GM18870 (cell line): ENCODE measurements at regions not wholly inside any gene's neighbourhood (a gene's known extent, or its start where the extent isn't known, plus 50 kb on each side); places are given as distances from the start of the nearest gene placed in this dataset.

Experiments used
- ATAC-seq: cut with Tn5 transposase; IDR thresholded peaks from one replicate; pipeline ENCODE4 v1.9.1; 2021; ENCODE audit warnings: moderate library complexity; ENCODE audit not compliant: unreplicated experiment

DNA sequence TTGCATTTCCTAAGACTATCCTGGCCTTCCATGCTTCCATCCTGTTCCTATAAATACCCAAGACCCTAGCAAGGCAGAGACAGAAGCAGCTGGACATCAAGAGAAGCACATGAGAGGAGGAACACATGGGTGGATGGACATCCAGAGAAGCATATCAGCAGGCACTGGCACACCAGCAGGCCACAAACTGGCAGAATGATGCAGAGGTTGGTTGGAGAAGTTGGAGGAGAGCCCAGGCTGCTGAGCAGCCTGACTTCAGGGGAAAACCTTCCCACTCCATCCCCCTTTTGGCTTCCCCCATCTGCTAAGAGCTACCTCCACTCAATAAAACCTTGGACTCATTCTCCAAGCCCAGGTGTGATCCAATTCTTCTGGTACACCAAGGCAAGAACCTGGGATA lies 332.5 kb downstream of the FRK start:
- no peak for ATAC-seq

DNA sequence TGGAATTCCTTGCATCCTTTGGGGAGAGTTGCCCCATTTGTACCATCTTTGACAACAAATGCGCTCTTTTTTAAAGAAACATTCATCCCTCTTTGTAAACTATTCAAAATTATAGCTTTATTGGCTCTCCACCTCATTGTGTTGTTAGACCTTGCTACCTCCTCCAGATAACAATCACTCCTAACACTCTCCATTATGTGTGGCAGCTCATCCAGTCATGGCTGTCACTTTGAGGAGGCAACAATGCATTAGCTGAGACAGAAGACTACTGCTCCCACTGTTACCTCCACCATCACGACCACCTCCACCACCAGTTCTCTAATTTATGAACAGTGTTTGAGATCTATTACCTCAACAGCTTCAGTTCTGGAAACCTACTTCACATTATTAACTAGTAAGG lies 339.1 kb downstream of the FRK start:
- no peak for ATAC-seq

DNA sequence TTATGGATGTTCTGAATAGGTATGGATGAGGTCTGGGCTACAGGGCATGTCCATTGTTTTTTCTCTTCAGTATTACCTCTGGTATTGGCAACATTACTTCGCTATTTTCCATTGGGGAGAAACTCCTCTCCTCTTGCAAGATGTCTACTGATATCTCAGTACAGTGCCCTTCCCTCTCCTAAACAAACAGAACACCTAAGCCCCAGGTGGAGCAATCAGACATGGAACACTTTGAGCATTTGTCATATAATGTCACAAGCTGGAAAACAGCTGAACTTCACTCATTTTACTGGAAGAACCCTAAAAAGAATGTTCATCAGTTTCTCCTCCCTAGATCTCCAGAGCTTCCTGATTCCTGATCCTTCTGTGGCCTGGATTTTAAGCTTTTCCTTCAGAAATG lies 339.8 kb downstream of the FRK start:
- ATAC-seq: no peak

DNA sequence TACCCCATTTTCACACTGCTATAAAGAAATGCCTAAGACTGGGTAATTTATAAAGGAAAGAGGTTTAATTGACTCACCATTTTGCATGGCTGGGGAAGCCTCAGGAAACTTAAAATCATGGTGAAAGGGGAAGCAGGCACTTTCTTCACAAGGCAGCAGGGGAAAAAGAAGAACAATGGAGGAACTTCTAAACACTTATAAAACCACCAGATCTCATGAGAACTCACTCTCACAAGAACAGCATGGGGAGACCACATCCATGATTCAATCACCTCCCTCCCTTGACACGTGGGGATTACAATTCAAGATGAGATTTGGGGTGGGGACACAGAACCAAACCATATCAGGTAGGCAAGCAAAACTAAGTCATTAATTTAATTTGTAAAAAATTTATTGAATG lies 343.2 kb downstream of the FRK start:
- peak; percentile 22 for ATAC-seq

DNA sequence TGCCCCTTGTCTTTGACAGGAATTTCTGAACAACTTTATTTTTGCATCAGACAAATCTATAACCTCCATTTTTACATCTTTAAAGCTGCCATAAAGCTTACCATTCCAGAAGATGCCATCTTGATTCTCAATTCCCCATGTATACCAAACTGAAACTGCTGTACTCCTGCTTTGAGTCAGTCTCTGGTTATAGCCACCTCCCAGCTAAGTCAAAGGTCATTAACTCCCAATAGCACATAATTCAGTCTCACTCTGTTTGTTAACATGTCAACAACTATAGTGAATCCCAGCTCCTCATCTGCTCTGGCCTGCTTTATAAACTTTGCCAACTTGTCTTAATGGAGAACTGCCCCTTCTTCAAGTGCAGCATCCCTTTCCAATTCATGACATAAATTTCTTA lies 343.6 kb downstream of the FRK start:
- peak; percentile 99 for ATAC-seq

DNA sequence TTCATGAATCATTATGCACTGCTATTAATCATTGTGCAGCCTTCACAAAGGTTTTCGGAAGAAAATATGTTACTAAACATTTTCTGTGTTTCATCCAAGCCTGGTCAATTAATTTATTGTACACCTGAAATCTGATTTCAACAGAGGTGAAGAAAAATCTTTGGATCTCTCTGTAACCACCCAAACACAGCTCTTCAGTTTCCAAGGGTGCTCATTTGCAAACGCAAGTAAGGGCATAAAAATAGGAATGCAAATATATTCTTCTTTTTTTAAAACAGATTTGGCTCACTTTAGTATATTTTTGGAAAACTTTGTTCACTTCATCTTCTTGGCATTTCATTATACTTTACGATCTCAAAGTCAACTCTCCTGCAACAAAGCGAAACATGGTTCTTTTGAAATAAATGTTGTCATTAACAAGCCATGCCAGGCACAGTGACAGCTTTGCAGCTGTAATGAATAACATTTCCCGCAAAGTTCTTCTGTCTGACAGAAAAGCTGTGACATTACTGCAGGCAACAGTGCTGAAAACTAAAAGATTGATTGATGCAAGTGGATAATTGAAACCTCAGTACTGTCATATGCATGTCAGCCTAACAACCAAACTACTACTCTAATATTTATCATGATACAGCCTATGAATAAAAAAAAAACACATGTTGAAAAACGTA lies 348.3 kb downstream of the FRK start:
- no peak for ATAC-seq

GRCh38 chr6:115708850-115709249 lies 351.8 kb downstream of the FRK start:
- ATAC-seq: no peak

- no peak for ATAC-seq
Measured at GRCh38 chr6:115706981-115707380, 353.7 kb downstream of the FRK start.

DNA sequence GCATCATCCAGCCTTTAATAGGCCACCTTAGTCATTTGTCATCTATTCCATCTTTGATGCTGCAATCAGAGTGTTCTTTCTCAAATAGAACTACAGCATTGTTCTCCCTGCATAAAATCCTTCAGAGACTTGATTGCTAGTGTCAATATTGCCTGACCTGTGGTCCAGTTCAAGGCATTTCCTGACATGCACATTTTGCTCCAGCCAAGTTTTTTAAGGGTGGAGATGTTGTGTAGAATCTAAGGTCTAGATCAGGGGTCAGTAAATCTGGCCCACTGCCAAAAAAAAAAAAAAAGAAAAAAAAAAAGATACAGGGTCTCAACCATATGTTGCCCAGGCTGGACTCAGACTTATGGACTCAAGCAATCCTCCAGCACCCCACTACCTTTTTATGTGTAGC lies 354.4 kb downstream of the FRK start:
- no peak for ATAC-seq

DNA sequence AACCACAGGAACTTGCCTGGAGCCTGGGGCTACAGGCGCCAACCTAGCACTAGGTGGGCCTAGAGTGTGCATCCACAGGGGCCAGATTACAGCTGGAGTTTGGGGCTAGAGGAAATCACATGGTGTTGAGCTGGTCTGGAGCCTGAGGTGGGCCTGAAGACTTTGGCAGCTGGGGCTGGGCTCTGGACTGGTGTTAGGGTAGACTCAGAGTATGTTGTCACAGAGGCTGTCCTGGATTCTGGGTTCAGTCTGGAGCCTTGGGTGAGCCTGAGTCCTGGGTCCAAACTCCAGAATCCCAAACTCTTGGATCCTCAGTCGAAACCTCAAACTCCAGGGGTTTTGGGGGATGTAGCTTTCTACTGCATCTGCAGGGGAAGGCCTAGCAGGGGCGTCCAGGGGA lies 356.7 kb downstream of the FRK start:
- ATAC-seq: no peak

DNA sequence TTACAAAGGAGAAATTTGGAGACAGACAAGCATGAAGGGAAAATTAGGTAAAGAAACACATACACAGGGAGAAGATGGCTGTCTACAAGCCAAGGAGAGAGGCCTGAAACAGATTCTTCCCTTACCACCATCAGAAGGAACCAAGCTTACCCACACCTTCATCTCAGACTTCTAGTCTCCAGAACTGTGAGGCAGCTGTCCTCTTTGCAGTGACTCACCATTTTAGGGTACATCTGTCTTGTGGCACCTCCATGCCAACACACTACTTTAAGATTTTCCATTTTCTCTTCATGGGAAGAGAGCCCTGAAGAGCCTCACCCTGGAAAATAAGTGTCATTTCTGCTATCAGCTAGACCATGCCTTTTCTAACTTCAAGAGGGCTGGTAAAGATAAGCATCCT lies 369.3 kb downstream of the FRK start:
- ATAC-seq: no peak

DNA sequence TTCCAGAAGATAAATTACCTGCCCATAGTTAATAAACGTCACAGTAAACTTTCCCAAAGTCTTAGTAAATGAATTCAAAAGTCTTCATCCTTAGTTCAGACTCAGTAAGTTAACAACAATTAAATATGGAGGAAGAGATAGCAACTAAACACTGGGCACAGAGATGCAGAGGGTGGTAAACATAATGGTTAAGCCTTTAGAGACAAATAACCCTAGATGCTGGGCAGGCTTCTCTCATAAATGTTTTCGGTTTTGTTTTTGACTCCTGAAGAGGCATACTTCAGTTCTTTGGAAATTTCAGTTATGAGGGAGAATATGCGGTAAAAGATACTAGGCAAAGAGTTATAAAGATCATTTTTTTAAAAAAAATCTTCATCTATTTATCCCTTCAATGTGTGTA lies 369.8 kb downstream of the FRK start:
- ATAC-seq: no peak

GRCh38 chr6:115681978-115682775 lies 378.5 kb downstream of the FRK start:
- ATAC-seq: no peak

DNA sequence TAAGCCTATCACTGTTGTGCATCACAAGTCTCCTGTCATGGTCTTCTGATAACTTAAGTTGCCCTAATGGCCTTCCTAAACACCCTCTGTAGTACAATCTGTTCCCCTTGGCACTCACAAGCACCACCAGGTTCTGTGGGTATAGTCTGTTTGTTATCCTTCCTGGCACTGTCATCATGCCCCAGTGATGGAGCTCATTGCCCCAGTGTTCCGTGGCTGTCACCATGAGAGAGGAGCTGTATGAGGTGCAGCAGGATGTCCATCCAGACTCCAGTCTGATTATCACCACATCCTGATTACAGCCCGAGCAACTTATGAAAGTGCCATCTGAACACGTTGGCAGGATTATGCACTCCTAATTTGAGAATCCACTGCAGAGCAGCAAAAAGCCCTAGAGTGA lies 380.1 kb downstream of the FRK start:
- ATAC-seq: no peak

DNA sequence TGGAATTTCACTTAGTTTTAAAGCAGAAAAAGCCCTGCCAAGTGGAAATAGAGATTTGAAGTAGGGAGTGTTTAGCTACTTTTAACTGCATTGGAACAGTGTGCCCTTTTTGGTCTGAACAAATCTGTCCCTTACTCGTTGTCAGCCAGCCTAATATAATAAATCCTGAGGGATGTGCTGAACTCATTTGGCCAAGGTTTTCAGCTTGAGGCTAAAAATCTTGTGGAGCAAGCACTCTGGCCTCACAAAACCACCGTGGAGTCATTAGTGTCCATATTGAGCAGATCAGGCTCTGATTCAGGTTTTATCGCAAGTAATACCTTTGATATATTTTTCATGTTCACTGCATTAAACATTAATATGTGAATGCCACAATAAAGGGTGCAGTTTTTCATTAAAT lies 383.5 kb downstream of the FRK start:
- no peak for ATAC-seq

DNA sequence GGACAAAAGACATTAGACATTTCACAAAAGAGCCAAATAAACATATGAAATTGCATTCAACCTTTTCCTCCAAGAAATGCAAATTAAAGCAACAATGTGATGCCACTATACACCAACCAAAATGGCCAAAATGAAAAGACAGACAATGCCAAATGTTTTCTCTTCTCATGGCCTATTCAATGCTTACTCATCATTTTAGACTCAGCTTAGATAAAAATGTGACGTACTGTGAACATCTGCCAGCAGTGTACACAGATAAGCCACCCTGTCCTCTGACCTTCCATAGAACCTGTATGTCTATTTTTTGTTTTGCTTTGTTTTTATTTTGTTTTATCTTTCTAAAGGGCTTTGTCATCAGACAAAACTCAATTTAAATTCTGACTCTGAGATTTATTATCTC lies 385.2 kb downstream of the FRK start:
- ATAC-seq: no peak

- ATAC-seq: no peak
Measured at GRCh38 chr6:115668781-115669180, 391.9 kb downstream of the FRK start.

DNA sequence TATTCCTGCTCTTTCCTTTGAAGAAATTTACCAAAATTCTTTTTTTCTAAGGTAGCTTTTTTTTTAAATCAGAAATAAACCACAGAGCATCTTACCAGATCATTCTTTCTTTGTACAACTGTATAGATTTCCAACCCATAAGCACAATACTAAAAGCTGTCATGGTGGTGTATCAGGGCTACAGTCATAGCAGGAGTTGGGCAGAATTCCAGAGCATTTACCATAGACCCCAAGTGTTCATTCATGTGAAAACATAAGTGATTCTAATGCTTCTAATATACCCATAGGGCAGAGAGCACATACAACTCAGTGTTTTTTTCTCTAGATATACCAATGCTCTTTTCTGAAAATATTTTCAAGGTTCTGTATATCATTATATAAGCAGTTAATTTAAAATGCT lies 392.5 kb downstream of the FRK start:
- no peak for ATAC-seq

GRCh38 chr6:115667478-115668026 lies 393.1 kb downstream of the FRK start:
- no peak for ATAC-seq

DNA sequence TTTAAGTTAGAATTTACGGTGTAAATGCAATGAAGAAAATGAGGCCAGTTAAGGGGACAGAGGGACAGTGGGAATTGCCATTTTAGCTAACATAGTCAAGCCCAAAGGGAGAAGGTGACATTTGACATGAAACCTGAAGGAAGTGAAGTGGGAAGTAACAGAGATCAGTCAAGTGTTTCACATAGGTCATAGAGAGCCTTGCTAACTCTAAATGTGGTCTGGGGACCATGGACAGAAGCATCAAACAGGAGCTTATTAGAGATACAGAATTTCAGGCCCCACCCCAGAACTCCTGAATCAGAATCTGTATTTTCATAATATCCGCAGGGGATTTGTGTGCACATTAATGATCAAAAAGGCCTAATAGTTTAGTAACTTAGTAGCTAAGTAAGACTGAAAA lies 393.7 kb downstream of the FRK start:
- no peak for ATAC-seq

GRCh38 chr6:115665310-115665709 lies 395.4 kb downstream of the FRK start:
- no peak for ATAC-seq

DNA sequence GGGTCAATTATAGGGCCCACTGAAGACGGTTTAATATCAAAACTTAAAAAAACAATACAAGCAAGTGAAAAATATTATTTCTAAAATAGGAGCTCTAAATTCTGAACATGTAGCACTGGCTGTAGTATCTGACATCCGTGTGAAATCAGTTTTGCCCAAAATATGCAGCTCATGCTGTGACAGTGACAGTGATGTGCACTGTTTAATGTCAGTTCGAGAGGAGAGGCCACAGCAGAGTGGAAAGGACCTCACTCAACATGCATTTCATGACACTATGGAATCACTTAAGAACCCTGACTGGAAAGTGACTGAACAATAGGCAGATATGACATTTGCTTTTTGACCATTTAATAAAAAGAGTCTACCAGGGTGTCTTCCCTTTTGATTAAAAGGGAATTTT lies 397.0 kb downstream of the FRK start:
- ATAC-seq: no peak
